SU-DHL-6 (cell line): ENCODE measurements at regions not wholly inside any gene's neighbourhood (a gene's known extent, or its start where the extent isn't known, plus 50 kb on each side); places are given as distances from the start of the nearest gene placed in this dataset.

Experiments used
- CTCF ChIP-seq: fragments of 200-600 bp; sonication (generic); IDR thresholded peaks from one replicate; pipeline ENCODE4 v1.5.1; 2017; ENCODE audit warnings: antibody characterized with exemption, mild to moderate bottlenecking, low read length, moderate library complexity; ENCODE audit not compliant: insufficient read depth, poor library complexity, severe bottlenecking
- EZH2phosphoT487 ChIP-seq: fragments of 200-600 bp; sonication (generic), shearing (Covaris generic); conservative IDR thresholded peaks from 2 replicates; pipeline ENCODE4 v1.6.1; 2018; ENCODE audit warnings: mild to moderate bottlenecking, antibody characterized with exemption, low read length, moderate library complexity, mixed read lengths

GRCh38 chr1:221343607-221344006 is 398.3 kb downstream of the DUSP10 start:
- no peak for TF ChIP-seq CTCF
- no peak for TF ChIP-seq EZH2phosphoT487
